ENCODE measurements at regions not wholly inside any gene's neighbourhood (a gene's known extent, or its start where the extent isn't known, plus 50 kb on each side); places are given as distances from the start of the nearest gene placed in this dataset.
"Not testable (repeated sequence)": the region's sequence is repeated elsewhere in the genome, so short reads cannot be mapped to it uniquely, and the experiment has no call there.

DNA sequence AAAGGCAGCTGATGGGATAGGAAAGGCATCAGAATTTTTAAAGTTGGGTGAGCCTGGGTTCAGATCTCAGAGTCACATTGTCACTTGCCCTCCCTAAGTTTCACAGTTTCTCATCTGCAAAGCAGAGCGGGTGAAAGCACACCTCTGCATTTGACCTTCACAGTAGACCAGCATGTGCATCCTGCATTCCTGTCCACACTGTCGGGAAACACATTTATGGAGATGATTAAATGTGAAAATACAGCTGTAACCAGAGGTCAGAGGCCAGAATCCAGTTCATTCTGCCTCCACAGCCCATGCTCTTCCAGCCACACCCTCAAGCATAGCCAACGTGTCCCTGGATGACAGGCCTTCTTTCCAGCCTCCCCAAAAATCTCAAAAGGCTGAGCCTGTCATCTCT is 392.0 kb upstream of the MYT1L start:
- Histone ChIP-seq H3K79me2 (ENCODE audit: insufficient read depth, low read depth, low read length) (no peaks in the 10 kb centered on the region), H3K36me3 (ENCODE audit: insufficient read depth, low read length) (no peaks in the 10 kb centered on the region), H3K27ac (ENCODE audit: low read depth, low read length, poor library complexity, severe bottlenecking) (no peak overlapping the region), H3K4me3 (ENCODE audit: low read depth, low read length, poor library complexity, severe bottlenecking) (no peak overlapping the region), H3K9me3 (ENCODE audit: low read length) (no peaks in the 10 kb centered on the region), H2AFZ (ENCODE audit: low read length) (no peak overlapping the region), H3K9me2 (ENCODE audit: insufficient read depth, low read length) (no peaks in the 10 kb centered on the region), H3K4me2 (ENCODE audit: low read length) (no peak overlapping the region), H3K4me1 (ENCODE audit: insufficient read depth, low read length, poor library complexity, severe bottlenecking) (no peaks in the 10 kb centered on the region), H4K20me1 (ENCODE audit: insufficient read depth, low read length) (no peaks in the 10 kb centered on the region)
- BruUV-seq (replicated peaks) = no TSS peak
- no peak for DNase-seq (ENCODE audit: low spot score)
- ChIA-PET CTCF (ENCODE audit: unreplicated experiment) (no interaction called here), POLR2A (no interaction called here)
- TF ChIP-seq EZH2phosphoT487 (IDR thresholded peaks at IDR 0.05; ENCODE audit: borderline replicate concordance, low read depth, low read length) = no peak
- TF ChIP-seq, protein P1, sequence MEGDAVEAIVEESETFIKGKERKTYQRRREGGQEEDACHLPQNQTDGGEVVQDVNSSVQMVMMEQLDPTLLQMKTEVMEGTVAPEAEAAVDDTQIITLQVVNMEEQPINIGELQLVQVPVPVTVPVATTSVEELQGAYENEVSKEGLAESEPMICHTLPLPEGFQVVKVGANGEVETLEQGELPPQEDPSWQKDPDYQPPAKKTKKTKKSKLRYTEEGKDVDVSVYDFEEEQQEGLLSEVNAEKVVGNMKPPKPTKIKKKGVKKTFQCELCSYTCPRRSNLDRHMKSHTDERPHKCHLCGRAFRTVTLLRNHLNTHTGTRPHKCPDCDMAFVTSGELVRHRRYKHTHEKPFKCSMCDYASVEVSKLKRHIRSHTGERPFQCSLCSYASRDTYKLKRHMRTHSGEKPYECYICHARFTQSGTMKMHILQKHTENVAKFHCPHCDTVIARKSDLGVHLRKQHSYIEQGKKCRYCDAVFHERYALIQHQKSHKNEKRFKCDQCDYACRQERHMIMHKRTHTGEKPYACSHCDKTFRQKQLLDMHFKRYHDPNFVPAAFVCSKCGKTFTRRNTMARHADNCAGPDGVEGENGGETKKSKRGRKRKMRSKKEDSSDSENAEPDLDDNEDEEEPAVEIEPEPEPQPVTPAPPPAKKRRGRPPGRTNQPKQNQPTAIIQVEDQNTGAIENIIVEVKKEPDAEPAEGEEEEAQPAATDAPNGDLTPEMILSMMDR (conservative IDR thresholded peaks at IDR 0.05; ENCODE audit: low read length) = no peak
- intact Hi-C loops (cut with micrococcal nuclease; ENCODE audit: unreplicated experiment) = no loop called here

- ChIA-PET POLR2A (no interaction called here), CTCF (ENCODE audit: unreplicated experiment) (no interaction called here)
- Histone ChIP-seq H3K9me2 (ENCODE audit: insufficient read depth, low read length) (no peaks in the 10 kb centered on the region), H3K27ac (ENCODE audit: low read depth, low read length, poor library complexity, severe bottlenecking) (no peak overlapping the region), H3K4me1 (ENCODE audit: insufficient read depth, low read length, poor library complexity, severe bottlenecking) (no peaks in the 10 kb centered on the region), H4K20me1 (ENCODE audit: insufficient read depth, low read length) (no peaks in the 10 kb centered on the region), H3K9me3 (ENCODE audit: low read length) (no peaks in the 10 kb centered on the region), H3K4me2 (ENCODE audit: low read length) (no peak overlapping the region), H3K79me2 (ENCODE audit: insufficient read depth, low read depth, low read length) (no peaks in the 10 kb centered on the region), H3K4me3 (ENCODE audit: low read depth, low read length, poor library complexity, severe bottlenecking) (no peak overlapping the region), H2AFZ (ENCODE audit: low read length) (no peak overlapping the region), H3K36me3 (ENCODE audit: insufficient read depth, low read length) (no peaks in the 10 kb centered on the region)
- no peak for TF ChIP-seq EZH2phosphoT487 (IDR thresholded peaks at IDR 0.05; ENCODE audit: borderline replicate concordance, low read depth, low read length)
- TF ChIP-seq, protein P1 (conservative IDR thresholded peaks at IDR 0.05; ENCODE audit: low read length) = no peak
- DNase-seq (ENCODE audit: low spot score) = no peak
- intact Hi-C loops (cut with micrococcal nuclease; ENCODE audit: unreplicated experiment) = no loop called here
- BruUV-seq (replicated peaks) = no TSS peak
Observed at GRCh38 chr2:2721296-2721835, 390.3 kb upstream of the MYT1L start.

DNA sequence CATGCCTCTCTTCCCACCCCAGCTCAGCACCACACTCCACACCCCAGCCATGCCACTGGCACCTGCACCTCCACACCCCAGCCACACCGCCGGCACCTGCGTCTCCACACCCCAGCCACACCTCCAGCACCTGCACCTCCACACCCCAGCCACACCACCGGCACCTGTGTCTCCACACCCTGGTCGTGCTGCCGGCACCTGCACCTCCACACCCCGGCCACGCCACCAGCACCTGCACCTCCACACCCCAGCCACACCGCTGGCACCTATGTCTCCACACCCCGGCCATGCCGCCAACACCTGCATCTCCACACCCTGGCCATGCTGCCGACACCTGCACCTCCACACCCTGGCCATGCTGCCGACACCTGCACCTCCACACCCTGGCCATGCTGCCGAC is 389.7 kb upstream of the MYT1L start:
- intact Hi-C loops (cut with micrococcal nuclease; ENCODE audit: unreplicated experiment); BruUV-seq (replicated peaks): not testable (repeated sequence)

More for the DNA sequence above, 389.7 kb upstream of the MYT1L start:
- H3K27ac ChIP-seq (ENCODE audit: low read depth, low read length, poor library complexity, severe bottlenecking); H3K36me3 ChIP-seq (ENCODE audit: insufficient read depth, low read length); H3K4me2 ChIP-seq (ENCODE audit: low read length); H3K4me3 ChIP-seq (ENCODE audit: low read depth, low read length, poor library complexity, severe bottlenecking); H3K79me2 ChIP-seq (ENCODE audit: insufficient read depth, low read depth, low read length); CTCF ChIA-PET (ENCODE audit: unreplicated experiment); H3K9me3 ChIP-seq (ENCODE audit: low read length); POLR2A ChIA-PET; DNase-seq (ENCODE audit: low spot score); H2AFZ ChIP-seq (ENCODE audit: low read length); H3K4me1 ChIP-seq (ENCODE audit: insufficient read depth, low read length, poor library complexity, severe bottlenecking); H3K9me2 ChIP-seq (ENCODE audit: insufficient read depth, low read length); H4K20me1 ChIP-seq (ENCODE audit: insufficient read depth, low read length): not testable (repeated sequence)
